ENCODE measurements at regions not wholly inside any gene's neighbourhood (a gene's known extent, or its start where the extent isn't known, plus 50 kb on each side); places are given as distances from the start of the nearest gene placed in this dataset.

GRCh38 chr18:77560341-77560992 lies 310.8 kb downstream of the GALR1 start:
- H3K4me3 ChIP-seq (ENCODE audit: low read depth, low read length, poor library complexity, severe bottlenecking) = no peak overlapping the region
- no peaks in the 10 kb centered on the region for H3K4me1 ChIP-seq (ENCODE audit: insufficient read depth, low read length, poor library complexity, severe bottlenecking)
- H2AFZ ChIP-seq (ENCODE audit: low read length) = no peak overlapping the region
- H4K20me1 ChIP-seq (ENCODE audit: insufficient read depth, low read length) = no peaks in the 10 kb centered on the region
- ChIA-PET CTCF (ENCODE audit: unreplicated experiment) (no interaction called here), POLR2A (interaction anchor here (0.6 kb wide), 1 partner anchor 1624 kb away, joined by 3 read pairs; no protein-coding TSS in a partner anchor)
- H3K9me3 ChIP-seq (ENCODE audit: low read length) = no peaks in the 10 kb centered on the region
- no peaks in the 10 kb centered on the region for H3K79me2 ChIP-seq (ENCODE audit: insufficient read depth, low read depth, low read length)
- intact Hi-C loops (cut with micrococcal nuclease; ENCODE audit: unreplicated experiment) = no loop called here
- no peak overlapping the region for H3K4me2 ChIP-seq (ENCODE audit: low read length)
- BruUV-seq (replicated peaks) = no TSS peak
- TF ChIP-seq EZH2phosphoT487 (IDR thresholded peaks at IDR 0.05; ENCODE audit: borderline replicate concordance, low read depth, low read length) = no peak
- TF ChIP-seq, protein P1, sequence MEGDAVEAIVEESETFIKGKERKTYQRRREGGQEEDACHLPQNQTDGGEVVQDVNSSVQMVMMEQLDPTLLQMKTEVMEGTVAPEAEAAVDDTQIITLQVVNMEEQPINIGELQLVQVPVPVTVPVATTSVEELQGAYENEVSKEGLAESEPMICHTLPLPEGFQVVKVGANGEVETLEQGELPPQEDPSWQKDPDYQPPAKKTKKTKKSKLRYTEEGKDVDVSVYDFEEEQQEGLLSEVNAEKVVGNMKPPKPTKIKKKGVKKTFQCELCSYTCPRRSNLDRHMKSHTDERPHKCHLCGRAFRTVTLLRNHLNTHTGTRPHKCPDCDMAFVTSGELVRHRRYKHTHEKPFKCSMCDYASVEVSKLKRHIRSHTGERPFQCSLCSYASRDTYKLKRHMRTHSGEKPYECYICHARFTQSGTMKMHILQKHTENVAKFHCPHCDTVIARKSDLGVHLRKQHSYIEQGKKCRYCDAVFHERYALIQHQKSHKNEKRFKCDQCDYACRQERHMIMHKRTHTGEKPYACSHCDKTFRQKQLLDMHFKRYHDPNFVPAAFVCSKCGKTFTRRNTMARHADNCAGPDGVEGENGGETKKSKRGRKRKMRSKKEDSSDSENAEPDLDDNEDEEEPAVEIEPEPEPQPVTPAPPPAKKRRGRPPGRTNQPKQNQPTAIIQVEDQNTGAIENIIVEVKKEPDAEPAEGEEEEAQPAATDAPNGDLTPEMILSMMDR (conservative IDR thresholded peaks at IDR 0.05; ENCODE audit: low read length) = no peak
- no peaks in the 10 kb centered on the region for H3K36me3 ChIP-seq (ENCODE audit: insufficient read depth, low read length)
- H3K9me2 ChIP-seq (ENCODE audit: insufficient read depth, low read length) = no peaks in the 10 kb centered on the region
- no peak overlapping the region for H3K27ac ChIP-seq (ENCODE audit: low read depth, low read length, poor library complexity, severe bottlenecking)
- no peak for DNase-seq (ENCODE audit: low spot score)

DNA sequence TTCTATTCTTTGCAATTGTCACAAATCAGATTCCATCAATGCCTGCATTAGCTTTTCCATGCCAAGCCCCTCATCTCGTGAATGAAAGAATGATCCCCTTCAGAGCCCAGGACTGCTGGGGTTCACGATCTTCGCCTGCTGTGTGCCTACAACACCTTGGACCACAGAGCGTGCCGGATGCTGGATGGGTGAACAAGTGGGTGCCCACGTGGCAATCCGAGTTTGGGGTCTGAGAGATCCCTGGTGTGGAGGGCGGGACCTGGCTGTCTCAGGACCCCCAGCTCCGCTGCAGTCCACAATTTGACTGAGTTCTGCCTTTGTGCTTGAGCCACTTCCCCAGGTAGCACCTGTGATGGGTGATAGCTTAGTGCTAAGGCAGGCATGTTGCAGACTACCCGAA lies 317.0 kb downstream of the GALR1 start:
- Histone ChIP-seq H3K4me3 (ENCODE audit: low read depth, low read length, poor library complexity, severe bottlenecking) (no peak overlapping the region), H4K20me1 (ENCODE audit: insufficient read depth, low read length) (no peaks in the 10 kb centered on the region), H3K9me3 (ENCODE audit: low read length) (no peaks in the 10 kb centered on the region), H3K27ac (ENCODE audit: low read depth, low read length, poor library complexity, severe bottlenecking) (no peak overlapping the region), H3K36me3 (ENCODE audit: insufficient read depth, low read length) (no peaks in the 10 kb centered on the region), H2AFZ (ENCODE audit: low read length) (no peak overlapping the region), H3K9me2 (ENCODE audit: insufficient read depth, low read length) (no peaks in the 10 kb centered on the region), H3K4me2 (ENCODE audit: low read length) (no peak overlapping the region), H3K4me1 (ENCODE audit: insufficient read depth, low read length, poor library complexity, severe bottlenecking) (no peaks in the 10 kb centered on the region), H3K79me2 (ENCODE audit: insufficient read depth, low read depth, low read length) (no peaks in the 10 kb centered on the region)
- no TSS peak for BruUV-seq (replicated peaks)
- intact Hi-C loops (cut with micrococcal nuclease; ENCODE audit: unreplicated experiment) = no loop called here
- CTCF ChIA-PET (ENCODE audit: unreplicated experiment) = no interaction called here
- TF ChIP-seq, protein P1 (conservative IDR thresholded peaks at IDR 0.05; ENCODE audit: low read length) = no peak
- no peak for TF ChIP-seq EZH2phosphoT487 (IDR thresholded peaks at IDR 0.05; ENCODE audit: borderline replicate concordance, low read depth, low read length)
- no peak for DNase-seq (ENCODE audit: low spot score)
- POLR2A ChIA-PET = interaction anchor here (0.6 kb wide), 1 partner anchor 143 kb away, joined by 4 read pairs; no protein-coding TSS in a partner anchor

DNA sequence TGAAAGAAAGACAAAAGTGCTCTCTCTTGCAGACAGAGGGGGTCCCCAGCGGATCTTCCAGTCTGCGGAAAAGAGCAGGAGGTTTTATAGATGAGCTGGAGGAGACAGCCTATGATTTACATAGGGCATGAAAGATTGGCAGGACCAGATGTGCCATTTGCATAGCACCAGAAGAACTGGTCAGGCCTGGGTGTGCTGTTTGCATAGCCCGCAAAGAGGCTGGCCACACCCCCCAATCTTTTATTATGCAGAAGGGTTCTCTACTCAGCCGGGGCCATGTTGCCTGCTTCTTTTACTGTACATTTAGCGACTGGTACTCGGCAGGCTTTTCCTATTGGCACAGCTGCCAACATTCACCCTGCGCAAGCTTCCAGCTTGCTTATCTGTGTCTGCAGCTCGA lies 317.6 kb downstream of the GALR1 start:
- H3K36me3 ChIP-seq (ENCODE audit: insufficient read depth, low read length) = no peaks in the 10 kb centered on the region
- POLR2A ChIA-PET = interaction anchor here (0.6 kb wide), 1 partner anchor 142 kb away, joined by 4 read pairs; no protein-coding TSS in a partner anchor
- no peaks in the 10 kb centered on the region for H3K9me3 ChIP-seq (ENCODE audit: low read length)
- no peak for TF ChIP-seq EZH2phosphoT487 (IDR thresholded peaks at IDR 0.05; ENCODE audit: borderline replicate concordance, low read depth, low read length)
- TF ChIP-seq, protein P1 (conservative IDR thresholded peaks at IDR 0.05; ENCODE audit: low read length) = no peak
- no peaks in the 10 kb centered on the region for H3K9me2 ChIP-seq (ENCODE audit: insufficient read depth, low read length)
- H3K79me2 ChIP-seq (ENCODE audit: insufficient read depth, low read depth, low read length) = no peaks in the 10 kb centered on the region
- no peak overlapping the region for H3K4me3 ChIP-seq (ENCODE audit: low read depth, low read length, poor library complexity, severe bottlenecking)
- CTCF ChIA-PET (ENCODE audit: unreplicated experiment) = no interaction called here
- H2AFZ ChIP-seq (ENCODE audit: low read length) = no peak overlapping the region
- intact Hi-C loops (cut with micrococcal nuclease; ENCODE audit: unreplicated experiment) = no loop called here
- H4K20me1 ChIP-seq (ENCODE audit: insufficient read depth, low read length) = no peaks in the 10 kb centered on the region
- H3K4me1 ChIP-seq (ENCODE audit: insufficient read depth, low read length, poor library complexity, severe bottlenecking) = no peaks in the 10 kb centered on the region
- DNase-seq (ENCODE audit: low spot score) = no peak
- no peak overlapping the region for H3K4me2 ChIP-seq (ENCODE audit: low read length)
- no peak overlapping the region for H3K27ac ChIP-seq (ENCODE audit: low read depth, low read length, poor library complexity, severe bottlenecking)
- no TSS peak for BruUV-seq (replicated peaks)
